ENCODE measurements at regions not wholly inside any gene's neighbourhood (a gene's known extent, or its start where the extent isn't known, plus 50 kb on each side); places are given as distances from the start of the nearest gene placed in this dataset.

DNA sequence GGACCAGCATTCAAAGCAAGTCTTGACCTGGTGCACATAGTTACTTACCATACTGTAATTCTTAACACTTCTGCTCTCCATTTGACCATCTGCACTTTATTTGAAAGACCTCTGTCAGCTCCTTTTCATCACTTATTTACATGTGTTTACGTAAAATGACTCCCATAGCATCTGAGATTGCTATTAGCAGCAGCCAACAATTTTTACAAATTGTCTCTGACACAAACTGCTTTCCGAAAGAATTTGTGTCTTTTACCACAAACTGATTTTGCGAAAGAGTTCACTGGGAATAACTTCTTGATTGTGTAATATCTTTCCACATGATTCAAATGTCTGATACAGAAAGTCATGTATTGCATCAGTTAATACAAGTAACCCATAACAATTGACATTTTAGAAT is 144.1 kb upstream of the PEX5L start:
- H3K27ac ChIP-seq: peak overlapping the region; percentile 43
- peak overlapping the region; percentile 15; the same call in 1 of the 2 replicates for H3K4me3 ChIP-seq
- H3K9me2 ChIP-seq (ENCODE audit: insufficient read depth): no peaks in the 10 kb centered on the region
- no peaks in the 10 kb centered on the region for H3K79me2 ChIP-seq (ENCODE audit: insufficient read depth)
- in situ Hi-C loops (cut with MboI): no loop called here
- 3 to 5% methylated on average over 3 of the region's 3 CpGs for WGBS, 2 experiments (ENCODE audit: low coverage in 1 of 2, low lambda C conversion rate in 2 of 2, missing lambda C conversion rate in 2 of 2)
- H3F3A ChIP-seq (ENCODE audit: insufficient read depth): no peaks in the 10 kb centered on the region
- peak; percentile 68 for DNase-seq
- H2AFZ ChIP-seq: no peak overlapping the region
- H3K9me3 ChIP-seq (ENCODE audit: low read depth): no peaks in the 10 kb centered on the region
- H4K20me1 ChIP-seq (ENCODE audit: insufficient read depth): no peaks in the 10 kb centered on the region
- no peak overlapping the region for H3K9ac ChIP-seq
- no peak overlapping the region for H3K4me2 ChIP-seq (ENCODE audit: unreplicated experiment)
- no peaks in the 10 kb centered on the region for H3K27me3 ChIP-seq (replicated peaks; ENCODE audit: insufficient read depth)
- no peaks in the 10 kb centered on the region for H3K4me1 ChIP-seq (ENCODE audit: insufficient read depth)
- TF ChIP-seq EZH2phosphoT487 (IDR thresholded peaks at IDR 0.05; ENCODE audit: insufficient read depth, low read depth): no peak
- no peak for TF ChIP-seq EZH2 (IDR thresholded peaks at IDR 0.05; ENCODE audit: insufficient read depth, poor library complexity, severe bottlenecking)
- H3K36me3 ChIP-seq (ENCODE audit: low read depth): no peaks in the 10 kb centered on the region

DNA sequence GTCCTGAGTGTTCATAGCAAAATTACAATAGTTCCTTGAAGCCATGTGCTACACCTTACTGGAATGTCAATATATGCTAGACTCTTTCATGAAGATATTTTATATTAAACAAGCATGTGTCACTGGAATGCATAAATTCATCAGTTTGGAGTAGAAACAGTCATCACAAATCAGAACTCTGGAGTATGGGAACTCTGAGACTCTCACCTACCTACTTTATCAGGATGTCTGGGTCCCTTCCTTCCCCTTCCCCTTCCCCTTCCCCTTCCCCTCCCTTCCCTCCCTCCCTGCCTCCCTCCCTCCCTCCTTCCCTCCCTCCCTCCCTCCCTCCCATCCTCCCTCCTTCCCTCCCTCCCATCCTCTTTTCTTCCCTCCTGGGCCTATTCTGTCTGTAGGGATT is 144.7 kb upstream of the PEX5L start:
- DNase-seq: peak; percentile 5
- H3K4me2 ChIP-seq (ENCODE audit: unreplicated experiment): no peak overlapping the region
- no peak for TF ChIP-seq EZH2 (IDR thresholded peaks at IDR 0.05; ENCODE audit: insufficient read depth, poor library complexity, severe bottlenecking)
- no peak for TF ChIP-seq EZH2phosphoT487 (IDR thresholded peaks at IDR 0.05; ENCODE audit: insufficient read depth, low read depth)
- H3K27me3 ChIP-seq (replicated peaks; ENCODE audit: insufficient read depth): no peaks in the 10 kb centered on the region
- no peak overlapping the region for H3K4me3 ChIP-seq
- H3K36me3 ChIP-seq (ENCODE audit: low read depth): no peaks in the 10 kb centered on the region
- H3K79me2 ChIP-seq (ENCODE audit: insufficient read depth): no peaks in the 10 kb centered on the region
- no peak overlapping the region for H3K9ac ChIP-seq
- H2AFZ ChIP-seq: no peak overlapping the region
- H3K9me2 ChIP-seq (ENCODE audit: insufficient read depth): no peaks in the 10 kb centered on the region
- H3K9me3 ChIP-seq (ENCODE audit: low read depth): no peaks in the 10 kb centered on the region
- in situ Hi-C loops (cut with MboI): no loop called here
- no peaks in the 10 kb centered on the region for H3K4me1 ChIP-seq (ENCODE audit: insufficient read depth)
- no peaks in the 10 kb centered on the region for H3F3A ChIP-seq (ENCODE audit: insufficient read depth)
- peak overlapping the region; percentile 43; the same call in 1 of the 2 replicates for H3K27ac ChIP-seq
- H4K20me1 ChIP-seq (ENCODE audit: insufficient read depth): no peaks in the 10 kb centered on the region

DNA sequence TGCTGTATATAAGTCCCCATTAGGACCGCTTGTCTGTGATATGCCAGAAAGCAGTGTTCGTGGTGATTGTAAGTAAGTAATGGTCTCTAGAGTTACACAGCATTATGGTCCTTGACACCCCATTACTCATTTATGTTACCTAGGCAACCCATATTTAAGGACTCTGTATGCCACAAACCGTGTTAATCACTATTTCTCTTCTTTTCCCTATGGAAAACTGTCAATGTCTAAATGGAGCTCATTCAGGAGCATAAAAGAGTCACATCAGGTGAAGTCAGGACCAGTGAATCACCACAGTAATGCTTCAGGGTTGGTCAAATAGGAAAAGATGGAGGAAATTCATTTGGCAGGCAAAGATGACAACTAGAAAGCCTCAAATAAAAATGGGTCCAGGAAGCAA is 146.6 kb upstream of the PEX5L start:
- DNase-seq: no peak
- Histone ChIP-seq H3K9me2 (ENCODE audit: insufficient read depth) (no peaks in the 10 kb centered on the region), H3K79me2 (ENCODE audit: insufficient read depth) (no peaks in the 10 kb centered on the region), H2AFZ (no peak overlapping the region), H3K27ac (no peak overlapping the region), H3K36me3 (ENCODE audit: low read depth) (no peaks in the 10 kb centered on the region), H3K4me2 (ENCODE audit: unreplicated experiment) (no peak overlapping the region), H3K9me3 (ENCODE audit: low read depth) (no peaks in the 10 kb centered on the region), H4K20me1 (ENCODE audit: insufficient read depth) (no peaks in the 10 kb centered on the region), H3F3A (ENCODE audit: insufficient read depth) (no peaks in the 10 kb centered on the region), H3K4me3 (no peak overlapping the region), H3K27me3 (replicated peaks; ENCODE audit: insufficient read depth) (no peaks in the 10 kb centered on the region), H3K4me1 (ENCODE audit: insufficient read depth) (no peaks in the 10 kb centered on the region), H3K9ac (no peak overlapping the region)
- in situ Hi-C loops (cut with MboI): no loop called here
- no peak for TF ChIP-seq EZH2 (IDR thresholded peaks at IDR 0.05; ENCODE audit: insufficient read depth, poor library complexity, severe bottlenecking)
- TF ChIP-seq EZH2phosphoT487 (IDR thresholded peaks at IDR 0.05; ENCODE audit: insufficient read depth, low read depth): no peak
- WGBS, 2 experiments (ENCODE audit: low coverage in 1 of 2, low lambda C conversion rate in 2 of 2, missing lambda C conversion rate in 2 of 2): 29 to 40% methylated on average over 3 of the region's 3 CpGs

DNA sequence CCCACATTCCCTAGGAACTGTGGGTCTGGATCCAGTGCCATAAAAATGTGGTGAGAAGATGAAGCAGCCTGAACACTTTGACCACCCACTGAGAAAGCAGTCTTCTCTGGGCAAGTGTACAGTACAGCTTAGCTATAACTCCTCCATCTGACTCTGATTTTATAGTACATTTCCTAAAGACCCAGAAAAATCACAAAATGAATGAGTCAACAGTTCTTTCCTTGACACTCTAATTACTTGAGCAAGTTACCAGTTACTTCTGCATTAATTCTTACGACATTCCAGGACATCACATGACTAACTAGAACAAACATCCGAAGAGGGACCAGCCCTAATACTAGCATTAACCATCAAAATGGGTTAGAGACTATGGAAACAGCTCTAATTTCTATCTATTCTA is 148.1 kb upstream of the PEX5L start:
- Histone ChIP-seq H3K9ac (no peak overlapping the region), H3K4me2 (ENCODE audit: unreplicated experiment) (no peak overlapping the region), H3K9me2 (ENCODE audit: insufficient read depth) (no peaks in the 10 kb centered on the region), H3K27me3 (replicated peaks; ENCODE audit: insufficient read depth) (no peaks in the 10 kb centered on the region), H3K4me3 (no peak overlapping the region), H3F3A (ENCODE audit: insufficient read depth) (no peaks in the 10 kb centered on the region), H3K4me1 (ENCODE audit: insufficient read depth) (no peaks in the 10 kb centered on the region), H3K9me3 (ENCODE audit: low read depth) (no peaks in the 10 kb centered on the region), H4K20me1 (ENCODE audit: insufficient read depth) (no peaks in the 10 kb centered on the region), H2AFZ (no peak overlapping the region), H3K79me2 (ENCODE audit: insufficient read depth) (no peaks in the 10 kb centered on the region), H3K36me3 (ENCODE audit: low read depth) (no peaks in the 10 kb centered on the region), H3K27ac (no peak overlapping the region)
- 1 to 2% methylated on average over 2 of the region's 2 CpGs for whole genome bisulfite sequencing, 2 experiments (ENCODE audit: low coverage in 1 of 2, low lambda C conversion rate in 2 of 2, missing lambda C conversion rate in 2 of 2)
- DNase-seq: peak; percentile 27
- in situ Hi-C loops (cut with MboI): no loop called here
- TF ChIP-seq EZH2phosphoT487 (IDR thresholded peaks at IDR 0.05; ENCODE audit: insufficient read depth, low read depth) (no peak), EZH2 (IDR thresholded peaks at IDR 0.05; ENCODE audit: insufficient read depth, poor library complexity, severe bottlenecking) (no peak)

- Histone ChIP-seq H3K9me2 (ENCODE audit: insufficient read depth) (no peaks in the 10 kb centered on the region), H3K4me3 (no peak overlapping the region), H3K4me2 (ENCODE audit: unreplicated experiment) (no peak overlapping the region), H3K27me3 (replicated peaks; ENCODE audit: insufficient read depth) (no peaks in the 10 kb centered on the region), H3K79me2 (ENCODE audit: insufficient read depth) (no peaks in the 10 kb centered on the region), H3K27ac (no peak overlapping the region), H3K9ac (no peak overlapping the region), H4K20me1 (ENCODE audit: insufficient read depth) (no peaks in the 10 kb centered on the region), H3K4me1 (ENCODE audit: insufficient read depth) (no peaks in the 10 kb centered on the region), H3K36me3 (ENCODE audit: low read depth) (no peaks in the 10 kb centered on the region), H3K9me3 (ENCODE audit: low read depth) (no peaks in the 10 kb centered on the region), H3F3A (ENCODE audit: insufficient read depth) (no peaks in the 10 kb centered on the region), H2AFZ (no peak overlapping the region)
- in situ Hi-C loops (cut with MboI): no loop called here
- 56 to 71% methylated on average over 2 of the region's 2 CpGs for WGBS, 2 experiments (ENCODE audit: low coverage in 1 of 2, low lambda C conversion rate in 2 of 2, missing lambda C conversion rate in 2 of 2)
- no peak for TF ChIP-seq EZH2phosphoT487 (IDR thresholded peaks at IDR 0.05; ENCODE audit: insufficient read depth, low read depth)
- TF ChIP-seq EZH2 (IDR thresholded peaks at IDR 0.05; ENCODE audit: insufficient read depth, poor library complexity, severe bottlenecking): no peak
- no peak for DNase-seq
Observed at GRCh38 chr3:180185650-180186049, 148.9 kb upstream of the PEX5L start.
